Prostate gland (tissue), 2 donors: ENCODE measurements at regions not wholly inside any gene's neighbourhood (a gene's known extent, or its start where the extent isn't known, plus 50 kb on each side); places are given as distances from the start of the nearest gene placed in this dataset.

Experiments
- POLR2AphosphoS5 ChIP-seq: sonication (generic); formaldehyde crosslinking; IDR thresholded peaks from one replicate; pipeline ENCODE4 v1.6.1; 2017; ENCODE audit warnings: antibody characterized with exemption
- TF ChIP-seq, protein P1 (sequence below), 4 experiments: fragments of 200-600 bp in 2 of 4; fragments of 450-650 bp in 2 of 4; sonication (generic) in 2 of 4; IDR thresholded peaks; 1 replicate in 3 of 4; 2 replicates in 1 of 4; pipeline ENCODE4 v1.5.1; 2016 to 2019; ENCODE audit warnings: antibody characterized with exemption in 4 of 4, mild to moderate bottlenecking in 2 of 4, moderate library complexity in 2 of 4

DNA sequence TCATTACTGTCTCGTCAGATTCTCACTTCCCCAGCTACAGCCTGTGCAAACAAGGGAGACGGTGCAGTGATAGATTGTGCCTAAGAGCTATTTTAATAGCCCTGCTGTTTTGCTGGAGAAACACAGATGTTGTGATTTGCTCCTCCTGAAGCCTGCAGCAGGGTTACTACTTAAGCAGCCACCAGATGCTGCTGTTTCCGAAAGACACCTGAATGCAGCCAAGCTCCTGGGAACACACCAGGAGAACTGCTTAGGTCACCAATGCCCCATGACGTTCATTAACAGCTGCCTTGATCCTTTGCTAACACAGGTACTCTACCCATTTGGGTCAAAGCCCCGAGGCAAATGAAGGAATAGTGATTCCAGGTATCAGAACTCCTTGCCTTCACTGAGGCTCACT is 411.8 kb upstream of the DAB1 start:
- TF ChIP-seq, protein P1, sequence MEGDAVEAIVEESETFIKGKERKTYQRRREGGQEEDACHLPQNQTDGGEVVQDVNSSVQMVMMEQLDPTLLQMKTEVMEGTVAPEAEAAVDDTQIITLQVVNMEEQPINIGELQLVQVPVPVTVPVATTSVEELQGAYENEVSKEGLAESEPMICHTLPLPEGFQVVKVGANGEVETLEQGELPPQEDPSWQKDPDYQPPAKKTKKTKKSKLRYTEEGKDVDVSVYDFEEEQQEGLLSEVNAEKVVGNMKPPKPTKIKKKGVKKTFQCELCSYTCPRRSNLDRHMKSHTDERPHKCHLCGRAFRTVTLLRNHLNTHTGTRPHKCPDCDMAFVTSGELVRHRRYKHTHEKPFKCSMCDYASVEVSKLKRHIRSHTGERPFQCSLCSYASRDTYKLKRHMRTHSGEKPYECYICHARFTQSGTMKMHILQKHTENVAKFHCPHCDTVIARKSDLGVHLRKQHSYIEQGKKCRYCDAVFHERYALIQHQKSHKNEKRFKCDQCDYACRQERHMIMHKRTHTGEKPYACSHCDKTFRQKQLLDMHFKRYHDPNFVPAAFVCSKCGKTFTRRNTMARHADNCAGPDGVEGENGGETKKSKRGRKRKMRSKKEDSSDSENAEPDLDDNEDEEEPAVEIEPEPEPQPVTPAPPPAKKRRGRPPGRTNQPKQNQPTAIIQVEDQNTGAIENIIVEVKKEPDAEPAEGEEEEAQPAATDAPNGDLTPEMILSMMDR (IDR thresholded peaks at IDR 0.05) = no peak
- TF ChIP-seq POLR2AphosphoS5 = no peak
